HCT116 (cell line): ENCODE measurements at regions not wholly inside any gene's neighbourhood (a gene's known extent, or its start where the extent isn't known, plus 50 kb on each side); places are given as distances from the start of the nearest gene placed in this dataset.

Experiments
- ATAC-seq: fragments of 200-7000 bp; cut with Tn5 transposase; 2 replicates; pipeline ENCODE4 v1.9.1; 2020; ENCODE audit warnings: mild to moderate bottlenecking, moderate library complexity
- BruUV-seq: library from RNA; stranded (reverse); fragments of 400-500 nt; replicated peaks from 2 replicates; lab custom pipeline; 2021; lab: Mats Ljungman, UMichigan
- CTCF ChIA-PET: fragments of 300-600 bp; sonication (Branson Sonifier 250); formaldehyde crosslinking; loops from one replicate; lab custom pipeline; 2021; ENCODE audit warnings: antibody characterized with exemption; lab: Charles Lee
- POLR2A ChIA-PET: fragments of 300-600, 350-600 bp; sonication (Branson Sonifier 250); formaldehyde crosslinking; loops from one replicate; lab custom pipeline; 2021; ENCODE audit warnings: antibody characterized with exemption; lab: Charles Lee
- RAD21 ChIA-PET, 2 experiments: fragments of 300-600 bp; sonication (Branson Sonifier 250); formaldehyde crosslinking; loops; one replicate each; lab custom pipeline; 2023; ENCODE audit warnings: low total read pairs in 2 of 2; ENCODE audit not compliant: uncharacterized antibody in 2 of 2, unreplicated experiment in 2 of 2, low non-redundant PET in 1 of 2; lab: Charles Lee
- DNase-seq: peaks from one replicate; pipeline ENCODE4 v3.0.0-alpha.2; 2010; ENCODE audit warnings: low read depth, low spot score
- H2AFZ ChIP-seq: fragments of 200-600 bp; shearing (Covaris generic), sonication (generic); 2 replicates; pipeline ENCODE4 v1.6.1; 2017; ENCODE audit warnings: low read depth, mixed run types, mixed read lengths, antibody characterized with exemption, low read length; ENCODE audit not compliant: poor library complexity, severe bottlenecking
- H3K27ac ChIP-seq: 2 replicates; pipeline ENCODE4 v1.5.1; 2012; ENCODE audit warnings: low read depth, low read length
- H3K27me3 ChIP-seq: fragments of 200-600 bp; sonication (generic); 2 replicates; pipeline ENCODE4 v1.6.1; 2016; ENCODE audit warnings: mixed run types, low read length, mixed read lengths; ENCODE audit not compliant: insufficient read depth
- H3K36me3 ChIP-seq, 2 experiments: fragments of 200-500 bp in 1 of 2; fragments of 200-600 bp in 1 of 2; sonication (Bioruptor generic) in 1 of 2; sonication (generic) in 1 of 2; 2 replicates each; pipeline versions ENCODE4 v1.5.1 to v1.6.1; 2014 to 2016; ENCODE audit warnings: low read length in 2 of 2, inconsistent platforms in 1 of 2, mixed read lengths in 1 of 2, mixed run types in 1 of 2; ENCODE audit not compliant: insufficient read depth in 2 of 2, control insufficient read depth in 1 of 2
- H3K4me1 ChIP-seq, 2 experiments: fragments of 200-600 bp in 1 of 2; sonication (generic) in 1 of 2; 2 replicates each; pipeline versions ENCODE4 v1.5.1 to v1.6.1; 2012 to 2017; ENCODE audit warnings: low read length in 2 of 2, inconsistent platforms in 1 of 2, mild to moderate bottlenecking in 1 of 2, mixed read lengths in 1 of 2, mixed run types in 1 of 2, moderate library complexity in 1 of 2; ENCODE audit not compliant: insufficient read depth in 2 of 2, control insufficient read depth in 1 of 2
- H3K4me2 ChIP-seq: fragments of 200-600 bp; sonication (generic); 2 replicates; pipeline ENCODE4 v1.6.1; 2017; ENCODE audit warnings: mixed run types, low read length, mixed read lengths
- H3K4me3 ChIP-seq, 2 experiments: fragments of 200-600 bp in 1 of 2; sonication (generic) in 1 of 2; replicated peaks in 1 of 2; 2 replicates each; pipeline ENCODE4 v1.5.1; 2011 to 2016; ENCODE audit warnings: low read length in 2 of 2, control low read depth in 1 of 2, low read depth in 1 of 2, mild to moderate bottlenecking in 1 of 2, mixed read lengths in 1 of 2, mixed run types in 1 of 2
- H3K79me2 ChIP-seq: fragments of 200-600 bp; sonication (generic); 2 replicates; pipeline ENCODE4 v1.6.1; 2017; ENCODE audit warnings: mild to moderate bottlenecking, mixed run types, low read length, moderate library complexity, mixed read lengths; ENCODE audit not compliant: insufficient read depth
- H3K9ac ChIP-seq: fragments of 200-600 bp; sonication (generic); 2 replicates; pipeline ENCODE4 v1.6.1; 2016; ENCODE audit warnings: low read length, mixed read lengths
- H3K9me2 ChIP-seq: fragments of 200-600 bp; sonication (generic), shearing (Covaris generic); 2 replicates; pipeline ENCODE4 v1.6.1; 2017; ENCODE audit warnings: mixed run types, mild to moderate bottlenecking, moderate library complexity; ENCODE audit not compliant: insufficient read depth
- H3K9me3 ChIP-seq, 2 experiments: fragments of 200-500 bp in 1 of 2; fragments of 200-600 bp in 1 of 2; sonication (Bioruptor generic) in 1 of 2; sonication (generic) in 1 of 2; 2 replicates each; pipeline ENCODE4 v1.6.1; 2014 to 2017; ENCODE audit warnings: low read length in 2 of 2, mixed read lengths in 2 of 2, inconsistent platforms in 1 of 2, low read depth in 1 of 2, mild to moderate bottlenecking in 1 of 2, mixed run types in 1 of 2, moderate library complexity in 1 of 2; ENCODE audit not compliant: control insufficient read depth in 1 of 2, insufficient read depth in 1 of 2
- H4K20me1 ChIP-seq: fragments of 200-600 bp; sonication (generic), shearing (Covaris generic); 2 replicates; pipeline ENCODE4 v1.6.1; 2017; ENCODE audit warnings: mixed run types, mild to moderate bottlenecking, moderate library complexity; ENCODE audit not compliant: insufficient read depth
- CBX3 ChIP-seq: IDR thresholded peaks from 2 replicates; pipeline ENCODE4 v1.6.1; 2012; ENCODE audit warnings: low read depth
- ELF1 ChIP-seq: IDR thresholded peaks from 2 replicates; pipeline ENCODE4 v1.6.1; 2012; ENCODE audit warnings: low read depth, borderline replicate concordance
- MAX ChIP-seq: IDR thresholded peaks from 2 replicates; pipeline ENCODE4 v1.6.1; 2012
- POLR2AphosphoS5 ChIP-seq: IDR thresholded peaks from 2 replicates; pipeline ENCODE4 v1.6.1; 2011; ENCODE audit warnings: mild to moderate bottlenecking, low read depth, low read length, moderate library complexity
- SIN3A ChIP-seq: IDR thresholded peaks from 2 replicates; pipeline ENCODE4 v1.6.1; 2012; ENCODE audit warnings: low read depth
- ZBTB33 ChIP-seq: IDR thresholded peaks from 2 replicates; pipeline ENCODE4 v1.6.1; 2011; ENCODE audit warnings: mild to moderate bottlenecking, low read length, moderate library complexity; ENCODE audit not compliant: insufficient replicate concordance; ENCODE audit errors: extremely low read depth
- ZNF274 ChIP-seq: fragments of 200-500 bp; sonication (Bioruptor generic); IDR thresholded peaks from 2 replicates; pipeline ENCODE4 v1.6.1; 2014; ENCODE audit warnings: mild to moderate bottlenecking, low read depth, low read length, inconsistent platforms
- intact Hi-C: fragments of 100-400 bp; cut with micrococcal nuclease; formaldehyde crosslinking; loops from 2 replicates; pipeline ENCODE4 v1.10.0; 2022

- BruUV-seq = no TSS peak
- RAD21 ChIA-PET = no interaction called here
Observed at GRCh38 chr12:47504775-47505446, 200.9 kb downstream of the RPAP3 start.

GRCh38 chr12:47493801-47494200 lies 212.0 kb downstream of the RPAP3 start:
- no peak overlapping the region for H3K4me3 ChIP-seq
- intact Hi-C loops = loop anchor here (2.0 kb wide), 1 partner anchor 35 kb away; no protein-coding TSS in a partner anchor
- no peak for ATAC-seq
- ChIA-PET POLR2A (no interaction called here), RAD21 (no interaction called here), CTCF (no interaction called here)
- no peaks in the 10 kb centered on the region for H3K36me3 ChIP-seq
- no peaks in the 10 kb centered on the region for H3K9me2 ChIP-seq
- no peaks in the 10 kb centered on the region for H3K79me2 ChIP-seq
- BruUV-seq = no TSS peak
- no peak overlapping the region for H2AFZ ChIP-seq
- no peaks in the 10 kb centered on the region for H4K20me1 ChIP-seq
- peaks cover 18% of the 10 kb centered on the region; the same call in 1 of the 2 replicates for H3K27me3 ChIP-seq
- no peak for DNase-seq
- no peaks in the 10 kb centered on the region for H3K4me1 ChIP-seq
- H3K9ac ChIP-seq = no peak overlapping the region
- H3K9me3 ChIP-seq = no peaks in the 10 kb centered on the region
- H3K4me2 ChIP-seq = no peak overlapping the region
- H3K27ac ChIP-seq = no peak overlapping the region
- no peak for TF ChIP-seq MAX
- TF ChIP-seq ZNF274 = no peak
- no peak for TF ChIP-seq CBX3
- TF ChIP-seq ZBTB33 = no peak
- no peak for TF ChIP-seq POLR2AphosphoS5

More at GRCh38 chr12:47504775-47505446, 200.9 kb downstream of the RPAP3 start:
- no peaks in the 10 kb centered on the region for H4K20me1 ChIP-seq
- TF ChIP-seq SIN3A (no peak), ZBTB33 (no peak), ZNF274 (no peak), POLR2AphosphoS5 (no peak), ELF1 (no peak)
- TF ChIP-seq, all 23 proteins: peak for 0
- ATAC-seq (no peak), DNase-seq (no peak)
- H3K4me3 ChIP-seq = no peak overlapping the region
- no peak overlapping the region for H3K27ac ChIP-seq
- H2AFZ ChIP-seq = no peak overlapping the region
- no peaks in the 10 kb centered on the region for H3K27me3 ChIP-seq
- no peaks in the 10 kb centered on the region for H3K4me1 ChIP-seq
- no peaks in the 10 kb centered on the region for H3K36me3 ChIP-seq
- CTCF ChIA-PET = no interaction called here
- no peaks in the 10 kb centered on the region for H3K9me3 ChIP-seq
- POLR2A ChIA-PET = no interaction called here
- intact Hi-C loops = no loop called here
- H3K4me2 ChIP-seq = no peak overlapping the region
- no peaks in the 10 kb centered on the region for H3K79me2 ChIP-seq
- no peaks in the 10 kb centered on the region for H3K9me2 ChIP-seq
- no peak overlapping the region for H3K9ac ChIP-seq
